ENCODE measurements at regions not wholly inside any gene's neighbourhood (a gene's known extent, or its start where the extent isn't known, plus 50 kb on each side); places are given as distances from the start of the nearest gene placed in this dataset.
"Not testable (repeated sequence)": the region's sequence is repeated elsewhere in the genome, so short reads cannot be mapped to it uniquely, and the experiment has no call there.

GRCh38 chr6:76831299-76831698, 632.0 kb downstream of the HTR1B start:
- no peak for TF ChIP-seq CTCF (conservative IDR thresholded peaks at IDR 0.05; ENCODE audit: low read depth, low read length)
- no peak for DNase-seq (ENCODE audit: low read depth)
- H3K4me3 ChIP-seq (ENCODE audit: low read length), result no peak overlapping the region

GRCh38 chr6:76823578-76823977, 639.7 kb downstream of the HTR1B start:
- not testable (repeated sequence) for DNase-seq (ENCODE audit: low read depth); H3K4me3 ChIP-seq (ENCODE audit: low read length)

GRCh38 chr6:76818451-76818850, 644.8 kb downstream of the HTR1B start:
- H3K4me3 ChIP-seq (ENCODE audit: low read length), result no peak overlapping the region
- no peak for TF ChIP-seq CTCF (conservative IDR thresholded peaks at IDR 0.05; ENCODE audit: low read depth, low read length)
- DNase-seq (ENCODE audit: low read depth), result no peak

GRCh38 chr6:76817429-76817828, 645.9 kb downstream of the HTR1B start:
- DNase-seq (ENCODE audit: low read depth), result no peak
- no peak for TF ChIP-seq CTCF (conservative IDR thresholded peaks at IDR 0.05; ENCODE audit: low read depth, low read length)
- no peak overlapping the region for H3K4me3 ChIP-seq (ENCODE audit: low read length)

- DNase-seq (ENCODE audit: low read depth), result no peak
- TF ChIP-seq CTCF (conservative IDR thresholded peaks at IDR 0.05; ENCODE audit: low read depth, low read length), result no peak
- H3K4me3 ChIP-seq (ENCODE audit: low read length), result no peak overlapping the region
Measured at GRCh38 chr6:76814496-76815458, 648.5 kb downstream of the HTR1B start.

GRCh38 chr6:76810286-76810685, 653.0 kb downstream of the HTR1B start:
- TF ChIP-seq CTCF (conservative IDR thresholded peaks at IDR 0.05; ENCODE audit: low read depth, low read length), result no peak
- DNase-seq (ENCODE audit: low read depth), result no peak
- no peak overlapping the region for H3K4me3 ChIP-seq (ENCODE audit: low read length)

- no peak for TF ChIP-seq CTCF (conservative IDR thresholded peaks at IDR 0.05; ENCODE audit: low read depth, low read length)
- no peak overlapping the region for H3K4me3 ChIP-seq (ENCODE audit: low read length)
- DNase-seq (ENCODE audit: low read depth), result no peak
Measured at GRCh38 chr6:76803038-76803580, 660.2 kb downstream of the HTR1B start.

Data from retinal pigment epithelial cell (primary cell).